ENCODE measurements at regions not wholly inside any gene's neighbourhood (a gene's known extent, or its start where the extent isn't known, plus 50 kb on each side); places are given as distances from the start of the nearest gene placed in this dataset.
"Not testable (repeated sequence)": the region's sequence is repeated elsewhere in the genome, so short reads cannot be mapped to it uniquely, and the experiment has no call there.

- peak; percentile 13 for DNase-seq
Observed at GRCh38 chr2:238521870-238522269, 95.1 kb downstream of the ASB1 start.

- no peak for DNase-seq
Observed at GRCh38 chr2:238523158-238524110, 96.7 kb downstream of the ASB1 start.

DNA sequence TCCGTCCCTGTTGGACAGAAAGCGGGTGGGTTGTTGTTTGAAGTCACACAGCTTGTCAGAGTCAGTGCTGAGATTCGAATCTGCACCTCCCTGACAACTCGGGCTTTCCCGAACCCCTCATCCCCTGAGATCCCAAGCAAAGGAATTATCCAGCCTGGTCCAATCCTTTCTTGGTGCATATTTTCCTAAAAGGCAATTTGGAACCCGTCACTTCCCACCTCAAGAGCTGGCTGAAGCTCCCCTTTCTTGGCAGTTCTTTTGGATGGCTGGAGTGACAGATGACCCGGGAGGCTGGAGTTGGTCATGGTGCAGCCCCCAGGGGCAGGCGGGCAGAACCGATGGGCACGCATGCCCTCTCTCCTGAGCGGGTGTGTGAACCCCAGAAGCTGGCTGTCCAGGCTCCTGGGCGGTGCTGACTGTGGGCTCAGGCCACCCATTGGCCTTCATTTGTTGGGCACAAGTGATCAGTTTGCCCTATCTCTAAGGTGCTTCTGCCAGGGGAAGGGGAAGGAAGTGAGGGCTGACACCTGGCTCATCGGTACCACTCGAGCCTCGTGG lies 97.8 kb downstream of the ASB1 start:
- DNase-seq: no peak

GRCh38 chr2:238525990-238526389 lies 99.3 kb downstream of the ASB1 start:
- DNase-seq: peak; percentile 1

GRCh38 chr2:238527565-238527964 lies 100.8 kb downstream of the ASB1 start:
- DNase-seq: no peak

DNA sequence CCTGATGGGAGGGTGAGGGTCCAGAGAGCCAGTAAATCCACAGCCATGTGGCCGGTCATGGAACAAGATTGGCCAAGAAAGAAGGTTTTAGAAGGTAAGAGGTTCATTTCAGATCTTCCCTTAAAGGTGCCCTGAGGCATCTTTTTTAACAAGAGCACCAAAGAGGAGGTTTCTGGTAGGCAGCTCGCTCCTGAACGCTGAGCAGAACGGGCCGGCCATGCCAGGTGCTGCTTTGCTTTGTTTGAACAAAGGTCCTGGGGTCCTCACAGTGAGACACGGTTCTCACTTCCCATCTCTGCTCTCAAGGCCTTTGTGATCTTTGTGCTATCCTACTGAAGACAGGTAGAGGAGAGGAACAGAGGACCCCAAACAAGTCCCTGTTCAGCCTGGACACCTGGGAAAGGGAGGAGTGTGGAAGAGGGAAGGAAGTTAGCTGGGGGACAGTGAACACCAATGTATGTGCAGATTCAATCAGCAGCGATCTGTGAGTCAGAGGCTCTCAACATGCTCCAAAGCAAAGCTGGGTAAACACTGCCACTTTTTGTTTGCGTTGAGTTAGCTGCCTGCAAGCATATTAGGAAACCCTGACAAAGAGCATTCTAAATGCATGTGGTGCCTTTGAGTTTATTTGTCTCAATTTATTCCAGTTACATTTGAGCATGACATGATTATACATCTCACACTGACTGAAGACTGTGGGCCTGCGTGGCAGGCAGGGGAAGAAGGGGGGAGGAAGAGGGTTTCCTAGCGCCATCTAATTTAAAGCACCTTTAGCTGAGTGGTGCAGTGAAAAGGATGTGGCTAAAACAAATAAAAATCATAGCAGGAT lies 102.4 kb downstream of the ASB1 start:
- DNase-seq: peak; percentile 25

DNA sequence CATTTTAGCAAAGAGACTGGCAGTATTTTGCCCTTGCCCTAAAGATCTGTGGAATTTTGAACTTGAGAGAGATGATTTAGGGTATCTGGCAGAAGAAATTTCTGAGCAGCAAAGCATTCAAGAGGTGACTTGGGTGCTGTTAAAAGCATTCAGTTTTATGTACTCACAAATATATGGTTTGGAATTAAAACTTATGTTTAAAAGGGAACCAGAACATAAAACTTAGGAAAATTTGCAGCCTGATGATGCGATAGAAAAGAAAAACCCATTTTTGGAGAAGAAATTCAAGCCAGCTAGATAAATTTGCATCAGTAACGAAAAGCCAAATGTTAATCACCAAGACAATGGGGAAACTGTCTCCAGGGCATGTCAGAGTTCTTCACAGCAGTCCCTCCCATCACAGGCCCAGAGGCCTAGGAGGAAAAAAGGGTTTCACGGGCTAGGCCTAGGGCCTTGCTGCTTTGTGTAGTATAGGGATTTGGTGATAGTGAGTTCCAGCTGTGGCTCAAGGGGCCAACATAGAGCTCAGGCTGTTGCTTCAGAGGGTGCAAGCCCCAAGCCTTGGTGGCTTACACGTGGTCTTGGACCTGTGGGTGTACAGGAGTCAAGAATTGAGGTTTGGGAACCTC lies 104.4 kb downstream of the ASB1 start:
- DNase-seq: not testable (repeated sequence)

- not testable (repeated sequence) for DNase-seq
Observed at GRCh38 chr2:238543732-238544131, 117.0 kb downstream of the ASB1 start.

DNA sequence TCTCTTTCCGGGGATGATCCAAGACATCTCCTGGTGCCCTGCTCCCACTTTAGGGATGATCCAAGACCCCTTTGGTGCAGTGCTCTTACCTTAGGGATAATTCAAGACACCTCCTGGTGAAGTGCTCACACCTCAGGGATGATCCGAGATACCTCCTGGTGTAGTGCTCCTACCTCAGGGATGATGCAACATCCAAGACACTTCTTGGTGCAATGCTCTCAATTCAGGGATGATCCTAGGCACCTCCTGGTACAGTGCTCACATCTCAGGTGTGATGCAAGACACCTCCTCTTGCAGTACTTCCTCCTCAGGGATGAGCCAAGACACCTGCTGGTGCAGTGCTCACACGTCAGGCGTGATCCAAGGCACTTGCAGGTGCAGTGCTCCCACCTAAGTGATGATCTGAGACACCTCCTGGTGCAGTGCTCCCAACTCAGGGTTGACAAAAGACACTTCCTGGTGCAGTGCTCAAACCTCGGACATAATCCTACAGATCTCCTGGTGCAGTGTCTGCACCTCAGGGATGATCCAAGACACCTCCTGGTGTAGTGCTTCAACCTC lies 122.3 kb downstream of the ASB1 start:
- DNase-seq: no peak

- no peak for DNase-seq
Observed at GRCh38 chr2:238549866-238550265, 123.1 kb downstream of the ASB1 start.

- DNase-seq: no peak
Observed at GRCh38 chr2:238551091-238551490, 124.4 kb downstream of the ASB1 start.

- DNase-seq: no peak
Observed at GRCh38 chr2:238552226-238552625, 125.5 kb downstream of the ASB1 start.

- no peak for DNase-seq
Observed at GRCh38 chr2:238553159-238553558, 126.4 kb downstream of the ASB1 start.

GRCh38 chr2:238554468-238555315 lies 128.0 kb downstream of the ASB1 start:
- no peak for DNase-seq

DNA sequence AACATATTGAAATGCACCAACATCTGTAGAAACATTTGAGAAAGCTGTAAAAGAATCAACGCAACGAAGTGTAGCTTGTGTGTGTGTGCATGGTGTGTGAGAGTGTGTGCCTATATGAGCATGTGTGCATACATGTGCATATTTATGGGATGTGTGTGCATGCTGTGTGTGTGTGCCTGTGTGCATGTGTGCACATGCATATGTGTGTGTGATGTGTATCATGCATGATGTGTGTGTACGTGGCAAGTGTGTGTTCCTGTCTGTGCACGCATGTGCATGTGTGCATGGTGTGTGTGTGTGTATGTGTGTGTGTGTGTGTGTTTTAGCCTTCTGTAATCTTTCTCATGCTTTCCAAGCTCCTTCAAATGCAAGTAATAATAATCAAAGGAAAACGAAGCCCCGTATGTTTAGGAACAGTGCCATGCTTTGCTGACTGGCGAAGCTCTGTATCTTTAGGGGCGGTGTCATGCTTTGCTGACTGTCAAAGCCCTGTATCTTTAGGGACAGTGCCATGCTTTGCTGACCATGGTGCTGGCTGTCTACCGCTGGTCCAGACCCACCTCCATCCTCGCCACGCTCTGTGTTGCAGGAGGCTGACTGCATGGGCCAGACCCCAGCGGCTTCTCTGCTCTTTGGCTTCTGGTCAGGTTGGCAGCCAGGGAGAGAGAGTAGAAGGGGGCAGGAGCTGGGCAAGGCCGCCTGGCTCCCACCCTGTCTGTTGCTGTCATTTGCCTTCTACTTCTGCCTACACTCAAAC lies 129.2 kb downstream of the ASB1 start:
- no peak for DNase-seq

GRCh38 chr2:238557431-238557830 lies 130.7 kb downstream of the ASB1 start:
- DNase-seq: no peak

GRCh38 chr2:238557936-238558335 lies 131.2 kb downstream of the ASB1 start:
- DNase-seq: no peak

- DNase-seq: peak; percentile 1
Observed at GRCh38 chr2:238558456-238559099, 131.9 kb downstream of the ASB1 start.

DNA sequence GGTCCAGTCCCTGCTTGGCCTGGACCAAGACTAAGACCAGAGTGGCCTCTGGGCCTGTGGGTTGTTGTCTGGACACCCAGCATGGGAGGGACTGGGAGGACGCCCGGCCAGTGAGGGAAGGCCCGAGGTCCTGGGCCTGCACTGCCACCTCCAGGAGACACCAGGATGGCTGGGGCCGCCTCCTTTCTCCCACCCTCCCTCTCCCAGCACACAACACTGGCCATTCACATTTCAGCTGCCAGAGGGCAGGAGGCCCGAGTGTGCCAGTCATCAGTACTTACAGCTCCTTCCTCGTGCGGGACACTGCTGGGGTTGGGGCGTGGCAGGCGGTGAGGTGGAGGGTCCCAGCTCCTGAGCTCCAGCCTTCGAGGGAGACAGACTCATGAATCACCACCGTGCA lies 133.5 kb downstream of the ASB1 start:
- no peak for DNase-seq

GRCh38 chr2:238561230-238561629 lies 134.5 kb downstream of the ASB1 start:
- DNase-seq: no peak

Data from NCI-H2029 treated with DMSO at 0.1 percent for 48 hours (cell line).